Cardiac fibroblast (primary cell): ENCODE measurements at regions not wholly inside any gene's neighbourhood (a gene's known extent, or its start where the extent isn't known, plus 50 kb on each side); places are given as distances from the start of the nearest gene placed in this dataset.
"Not testable (repeated sequence)": the region's sequence is repeated elsewhere in the genome, so short reads cannot be mapped to it uniquely, and the experiment has no call there.

Experiments used
- DNase-seq, 2 donors: peaks; one replicate each; pipeline versions ENCODE4 v3.0.0 to v3.0.0-alpha.2; 2010; ENCODE audit warnings: low read depth in 2 of 2
- H3K4me3 ChIP-seq, 2 donors: replicated peaks in 1 of 2; 1 replicate in 1 of 2; 2 replicates in 1 of 2; pipeline ENCODE4 v1.5.1; 2011; ENCODE audit warnings: low read depth in 2 of 2, low read length in 2 of 2, mild to moderate bottlenecking in 2 of 2, moderate library complexity in 1 of 2
- CTCF ChIP-seq: IDR thresholded peaks from one replicate; pipeline ENCODE4 v1.5.1; 2011; ENCODE audit warnings: low read depth, mild to moderate bottlenecking, low read length, inconsistent platforms

GRCh38 chr22:49673048-49673447 lies 154.6 kb downstream of the BRD1 start:
- H3K4me3 ChIP-seq = no peak overlapping the region
- no peak for DNase-seq
- TF ChIP-seq CTCF = no peak

- no peak overlapping the region for H3K4me3 ChIP-seq
- no peak for DNase-seq
- TF ChIP-seq CTCF = no peak
Observed at GRCh38 chr22:49672014-49672516, 155.6 kb downstream of the BRD1 start.

- DNase-seq = no peak
- H3K4me3 ChIP-seq = no peak overlapping the region
- TF ChIP-seq CTCF = no peak
Observed at GRCh38 chr22:49671331-49672013, 156.2 kb downstream of the BRD1 start.

GRCh38 chr22:49670456-49671330 lies 157.0 kb downstream of the BRD1 start:
- TF ChIP-seq CTCF = no peak
- no peak for DNase-seq
- H3K4me3 ChIP-seq = no peak overlapping the region

- DNase-seq, H3K4me3 ChIP-seq: not testable (repeated sequence)
Observed at GRCh38 chr22:49669969-49670455, 157.7 kb downstream of the BRD1 start.

GRCh38 chr22:49669427-49669968 lies 158.2 kb downstream of the BRD1 start:
- not testable (repeated sequence) for DNase-seq, H3K4me3 ChIP-seq

GRCh38 chr22:49668402-49668801 lies 159.3 kb downstream of the BRD1 start:
- no peak for DNase-seq
- no peak for TF ChIP-seq CTCF
- H3K4me3 ChIP-seq = no peak overlapping the region
